A673 (cell line): ENCODE measurements at regions not wholly inside any gene's neighbourhood (a gene's known extent, or its start where the extent isn't known, plus 50 kb on each side); places are given as distances from the start of the nearest gene placed in this dataset.

Source experiments
- BruUV-seq: library from RNA; stranded (reverse); fragments of 400-500 nt; replicated peaks from 2 replicates; lab custom pipeline; 2021; lab: Mats Ljungman, UMichigan
- CTCF ChIA-PET: fragments of 300-600 bp; sonication (Branson Sonifier 250); formaldehyde crosslinking; loops from one replicate; lab custom pipeline; 2022; ENCODE audit warnings: antibody characterized with exemption; lab: Charles Lee
- POLR2A ChIA-PET: fragments of 300-600 bp; sonication (Branson Sonifier 250); formaldehyde crosslinking; loops from one replicate; lab custom pipeline; 2022; ENCODE audit warnings: antibody characterized with exemption; ENCODE audit not compliant: low non-redundant PET; lab: Charles Lee
- DNase-seq: peaks from one replicate; pipeline ENCODE4 v3.0.0-alpha.2; 2015; ENCODE audit warnings: low spot score
- H3K27ac ChIP-seq: fragments of 200-600 bp; sonication (generic); 2 replicates; pipeline ENCODE4 v1.5.1; 2016; ENCODE audit warnings: mixed run types, low read depth, mild to moderate bottlenecking, mixed read lengths, antibody characterized with exemption, low read length; ENCODE audit not compliant: poor library complexity, severe bottlenecking
- H3K27me3 ChIP-seq: fragments of 200-600 bp; sonication (generic); replicated peaks from 2 replicates; pipeline ENCODE4 v1.6.1; 2017; ENCODE audit warnings: mixed run types, low read depth, mild to moderate bottlenecking, mixed read lengths, antibody characterized with exemption, low read length; ENCODE audit not compliant: insufficient read depth, poor library complexity
- H3K36me3 ChIP-seq: fragments of 200-600 bp; sonication (generic); 2 replicates; pipeline ENCODE4 v1.6.1; 2016; ENCODE audit warnings: mixed run types, mild to moderate bottlenecking, mixed read lengths, antibody characterized with exemption, low read length; ENCODE audit not compliant: insufficient read depth, poor library complexity, severe bottlenecking
- H3K4me1 ChIP-seq: fragments of 200-600 bp; sonication (generic); 2 replicates; pipeline ENCODE4 v1.6.1; 2017; ENCODE audit warnings: mixed run types, mild to moderate bottlenecking, mixed read lengths, antibody characterized with exemption, low read length; ENCODE audit not compliant: insufficient read depth, poor library complexity, severe bottlenecking
- H3K4me3 ChIP-seq: fragments of 200-600 bp; sonication (generic); 2 replicates; pipeline ENCODE4 v1.5.1; 2016; ENCODE audit warnings: low read depth, mixed run types, mild to moderate bottlenecking, mixed read lengths, low read length; ENCODE audit not compliant: poor library complexity, severe bottlenecking
- H3K9me3 ChIP-seq: fragments of 200-600 bp; sonication (generic); 2 replicates; pipeline ENCODE4 v1.6.1; 2016; ENCODE audit warnings: mixed run types, low read depth, mild to moderate bottlenecking, mixed read lengths, antibody characterized with exemption, low read length; ENCODE audit not compliant: poor library complexity, severe bottlenecking
- EZH2 ChIP-seq: fragments of 200-600 bp; sonication (generic); IDR thresholded peaks from 2 replicates; pipeline ENCODE4 v1.6.1; 2017; ENCODE audit warnings: borderline replicate concordance, low read depth, mild to moderate bottlenecking, mixed read lengths, antibody characterized with exemption, low read length; ENCODE audit not compliant: poor library complexity, severe bottlenecking
- intact Hi-C: fragments of 100-400 bp; cut with micrococcal nuclease; formaldehyde crosslinking; loops from one replicate; pipeline ENCODE4 v1.10.0; 2022; ENCODE audit not compliant: unreplicated experiment
- TF ChIP-seq, protein P1 (sequence below): fragments of 300-800, 200-600 bp; sonication (generic); conservative IDR thresholded peaks from 2 replicates; pipeline ENCODE4 v1.5.1; 2017; ENCODE audit warnings: low read depth, mild to moderate bottlenecking, antibody characterized with exemption, low read length, moderate library complexity, mixed read lengths

DNA sequence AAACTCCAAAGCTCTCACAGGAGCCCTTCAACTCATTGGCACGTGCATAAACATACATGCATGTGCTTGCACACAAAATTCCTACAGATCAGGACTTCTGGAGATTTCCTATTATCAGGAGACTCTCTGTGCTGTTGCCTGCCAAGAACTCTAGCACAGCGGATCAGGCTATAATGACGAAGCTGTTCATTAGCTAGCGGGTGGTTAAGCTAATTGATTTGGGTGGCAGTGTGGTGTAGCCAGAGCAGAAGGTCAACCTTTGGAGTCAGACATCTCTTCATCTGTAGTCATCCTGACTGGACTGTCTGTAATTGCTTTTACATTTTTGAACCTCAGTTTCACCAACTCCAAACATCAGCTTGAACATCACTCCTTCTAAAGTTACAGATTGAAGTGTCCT is 69.0 kb downstream of the KIF2B start:
- Histone ChIP-seq H3K36me3 (no peaks in the 10 kb centered on the region), H3K27me3 (no peaks in the 10 kb centered on the region), H3K27ac (no peak overlapping the region), H3K9me3 (peaks cover 13% of the 10 kb centered on the region), H3K4me1 (peaks cover 8% of the 10 kb centered on the region), H3K4me3 (no peak overlapping the region)
- intact Hi-C loops: no loop called here
- no peak for DNase-seq
- BruUV-seq: no TSS peak
- POLR2A ChIA-PET: no interaction called here
- CTCF ChIA-PET: no interaction called here
- TF ChIP-seq, protein P1, sequence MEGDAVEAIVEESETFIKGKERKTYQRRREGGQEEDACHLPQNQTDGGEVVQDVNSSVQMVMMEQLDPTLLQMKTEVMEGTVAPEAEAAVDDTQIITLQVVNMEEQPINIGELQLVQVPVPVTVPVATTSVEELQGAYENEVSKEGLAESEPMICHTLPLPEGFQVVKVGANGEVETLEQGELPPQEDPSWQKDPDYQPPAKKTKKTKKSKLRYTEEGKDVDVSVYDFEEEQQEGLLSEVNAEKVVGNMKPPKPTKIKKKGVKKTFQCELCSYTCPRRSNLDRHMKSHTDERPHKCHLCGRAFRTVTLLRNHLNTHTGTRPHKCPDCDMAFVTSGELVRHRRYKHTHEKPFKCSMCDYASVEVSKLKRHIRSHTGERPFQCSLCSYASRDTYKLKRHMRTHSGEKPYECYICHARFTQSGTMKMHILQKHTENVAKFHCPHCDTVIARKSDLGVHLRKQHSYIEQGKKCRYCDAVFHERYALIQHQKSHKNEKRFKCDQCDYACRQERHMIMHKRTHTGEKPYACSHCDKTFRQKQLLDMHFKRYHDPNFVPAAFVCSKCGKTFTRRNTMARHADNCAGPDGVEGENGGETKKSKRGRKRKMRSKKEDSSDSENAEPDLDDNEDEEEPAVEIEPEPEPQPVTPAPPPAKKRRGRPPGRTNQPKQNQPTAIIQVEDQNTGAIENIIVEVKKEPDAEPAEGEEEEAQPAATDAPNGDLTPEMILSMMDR: no peak
- TF ChIP-seq EZH2: no peak

DNA sequence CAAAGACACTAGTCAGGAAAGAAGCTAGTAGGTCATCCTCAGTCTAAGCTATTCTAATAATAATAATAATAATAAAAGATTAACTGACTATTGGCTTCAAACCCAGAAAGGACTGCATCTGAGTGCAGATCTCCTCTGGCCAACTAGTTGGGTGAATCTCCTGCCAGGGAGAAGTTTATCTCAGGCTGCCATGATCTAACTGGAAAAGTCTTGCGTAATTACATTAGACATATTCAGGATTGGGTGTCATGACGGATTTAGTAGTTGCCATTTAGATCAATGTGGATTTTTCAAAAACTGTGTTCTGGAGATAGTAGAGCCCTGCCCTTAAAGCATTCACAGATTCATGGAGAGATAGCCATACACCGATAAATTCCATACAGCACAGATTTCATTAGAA is 69.5 kb downstream of the KIF2B start:
- H3K9me3 ChIP-seq: peaks cover 8% of the 10 kb centered on the region
- H3K27ac ChIP-seq: no peak overlapping the region
- H3K36me3 ChIP-seq: no peaks in the 10 kb centered on the region
- H3K4me1 ChIP-seq: peaks cover 8% of the 10 kb centered on the region
- BruUV-seq: no TSS peak
- no peak for DNase-seq
- ChIA-PET POLR2A (no interaction called here), CTCF (no interaction called here)
- TF ChIP-seq, protein P1: no peak
- no peak for TF ChIP-seq EZH2
- no peak overlapping the region for H3K4me3 ChIP-seq
- no peaks in the 10 kb centered on the region for H3K27me3 ChIP-seq
- intact Hi-C loops: no loop called here

DNA sequence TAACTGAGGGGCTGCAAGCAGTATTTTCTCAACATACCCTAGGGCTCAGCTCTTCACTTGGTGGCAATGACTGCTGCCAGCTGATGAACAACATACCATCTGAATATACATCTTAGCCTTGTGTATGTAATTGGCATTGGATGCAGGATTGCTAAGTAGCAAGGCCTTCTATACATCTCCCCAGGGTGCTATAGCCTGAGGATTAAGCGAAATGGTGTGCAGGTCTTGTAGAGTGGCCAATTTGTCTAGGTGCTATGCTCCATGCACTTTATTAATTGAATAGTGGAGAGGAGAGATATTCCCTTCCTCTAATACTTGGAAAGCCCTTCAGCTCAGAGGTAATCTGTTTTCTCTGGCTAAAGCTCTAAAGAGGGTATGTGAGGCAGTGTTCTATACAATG is 71.9 kb downstream of the KIF2B start:
- ChIA-PET POLR2A (no interaction called here), CTCF (no interaction called here)
- no peak for DNase-seq
- Histone ChIP-seq H3K27ac (no peak overlapping the region), H3K4me1 (peaks cover 8% of the 10 kb centered on the region), H3K4me3 (no peak overlapping the region), H3K36me3 (no peaks in the 10 kb centered on the region), H3K9me3 (no peaks in the 10 kb centered on the region), H3K27me3 (no peaks in the 10 kb centered on the region)
- BruUV-seq: no TSS peak
- TF ChIP-seq, protein P1: no peak
- TF ChIP-seq EZH2: no peak
- intact Hi-C loops: no loop called here
